Pons (tissue), 1 donor: ENCODE measurements at regions not wholly inside any gene's neighbourhood (a gene's known extent, or its start where the extent isn't known, plus 50 kb on each side); places are given as distances from the start of the nearest gene placed in this dataset.
"Not testable (repeated sequence)": the region's sequence is repeated elsewhere in the genome, so short reads cannot be mapped to it uniquely, and the experiment has no call there.

Experiments
- DNase-seq: peaks from one replicate; pipeline ENCODE4 v3.0.0-alpha.2; 2016; ENCODE audit warnings: low spot score

DNA sequence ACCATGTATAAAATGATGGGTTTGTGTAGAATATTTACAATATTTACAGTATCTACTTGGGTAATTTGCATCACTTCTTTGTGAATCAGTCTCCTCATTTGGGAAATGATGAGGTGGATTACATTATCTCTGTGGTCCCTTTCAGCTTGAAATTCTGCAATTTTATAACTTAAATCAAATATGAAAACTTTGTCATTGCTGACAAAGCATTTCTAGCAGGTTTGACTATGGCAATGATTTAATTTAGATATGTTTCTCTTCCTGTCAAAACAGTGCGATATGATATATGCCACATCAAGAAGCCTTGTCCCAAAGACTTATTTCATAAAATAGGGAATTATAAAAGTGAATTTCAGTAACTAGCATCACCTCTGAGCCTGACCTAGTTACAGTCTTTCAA, 315.8 kb upstream of the MEIS2 start:
- DNase-seq: no peak

GRCh38 chr15:37425541-37425940, 325.2 kb upstream of the MEIS2 start:
- DNase-seq: no peak

- DNase-seq: not testable (repeated sequence)
Measured at GRCh38 chr15:37427393-37427792, 327.0 kb upstream of the MEIS2 start.

DNA sequence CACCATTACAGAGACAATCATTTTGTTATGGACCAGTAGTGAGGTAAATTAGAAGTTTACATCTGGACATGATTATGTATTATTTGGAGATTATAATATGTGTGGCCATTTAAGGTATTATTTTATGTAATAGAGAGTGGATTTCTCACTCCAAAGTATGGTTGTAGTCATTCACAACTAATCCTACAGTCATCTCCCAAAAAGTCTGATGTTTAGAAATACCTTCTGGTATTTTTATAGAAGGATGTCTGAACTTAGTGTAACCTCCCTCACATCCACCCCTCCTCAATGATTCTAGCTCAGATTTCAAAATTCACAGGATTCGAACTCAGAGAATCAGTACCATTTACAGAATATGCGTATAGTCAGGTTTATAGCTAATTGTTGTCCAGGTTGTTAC, 346.6 kb upstream of the MEIS2 start:
- DNase-seq: no peak

DNA sequence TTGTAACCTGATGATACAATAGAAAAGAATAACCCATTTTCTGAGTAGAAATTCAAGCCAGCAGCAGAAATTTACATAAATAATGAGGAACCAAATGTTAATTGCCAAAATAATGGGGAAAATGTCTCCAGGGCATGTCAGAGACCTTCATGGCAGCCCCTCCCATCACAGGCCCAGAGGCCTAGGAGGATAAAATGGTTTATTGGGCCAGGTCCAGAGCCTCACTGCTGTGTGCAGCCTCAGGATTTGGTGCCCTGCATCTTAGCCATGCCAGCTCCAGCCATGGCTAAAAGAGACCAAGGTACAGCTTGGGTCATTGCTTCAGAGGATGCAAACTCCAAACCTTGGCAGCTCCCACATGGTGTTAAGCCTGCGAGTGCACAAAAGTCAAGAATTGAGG, 352.1 kb upstream of the MEIS2 start:
- no peak for DNase-seq

DNA sequence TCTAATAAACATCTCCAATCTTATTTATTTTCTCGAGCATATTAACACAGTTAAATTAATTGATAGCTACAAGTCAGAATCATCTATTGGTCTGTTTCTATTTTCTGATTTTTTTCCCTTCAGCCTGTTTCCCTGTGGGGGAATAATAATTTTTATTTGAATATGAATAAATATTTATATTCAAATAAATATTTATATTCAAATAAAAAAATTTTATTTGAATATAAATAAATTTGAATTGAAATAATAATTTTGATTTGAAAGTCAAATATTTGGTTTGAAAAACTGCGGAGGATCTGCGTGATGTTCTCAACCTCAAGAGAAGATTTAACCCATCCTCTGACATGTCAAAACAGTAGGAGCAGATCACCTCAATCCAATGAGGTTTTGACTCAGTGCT, 380.1 kb upstream of the MEIS2 start:
- DNase-seq: no peak

GRCh38 chr15:37481126-37481525, 380.8 kb upstream of the MEIS2 start:
- no peak for DNase-seq

- DNase-seq: no peak
Measured at GRCh38 chr15:37483779-37484178, 383.4 kb upstream of the MEIS2 start.

DNA sequence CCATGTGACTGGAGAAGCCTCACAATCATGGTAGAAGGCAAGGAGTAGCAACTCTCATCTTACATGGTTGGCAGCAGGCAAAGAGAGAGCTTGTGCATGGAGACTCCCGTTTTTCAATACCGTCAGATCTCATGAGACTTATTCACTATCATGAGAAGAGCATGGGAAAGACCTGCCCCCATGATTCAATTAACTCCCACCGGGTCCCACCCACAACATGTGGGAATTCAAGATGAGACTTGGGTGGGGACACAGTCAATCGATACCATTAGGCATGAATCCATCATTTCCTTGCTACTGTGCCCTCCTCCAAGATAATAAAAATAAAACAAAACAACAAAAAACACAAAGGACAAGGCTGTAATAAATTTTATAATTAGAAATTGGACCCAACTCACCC, 384.7 kb upstream of the MEIS2 start:
- no peak for DNase-seq

DNA sequence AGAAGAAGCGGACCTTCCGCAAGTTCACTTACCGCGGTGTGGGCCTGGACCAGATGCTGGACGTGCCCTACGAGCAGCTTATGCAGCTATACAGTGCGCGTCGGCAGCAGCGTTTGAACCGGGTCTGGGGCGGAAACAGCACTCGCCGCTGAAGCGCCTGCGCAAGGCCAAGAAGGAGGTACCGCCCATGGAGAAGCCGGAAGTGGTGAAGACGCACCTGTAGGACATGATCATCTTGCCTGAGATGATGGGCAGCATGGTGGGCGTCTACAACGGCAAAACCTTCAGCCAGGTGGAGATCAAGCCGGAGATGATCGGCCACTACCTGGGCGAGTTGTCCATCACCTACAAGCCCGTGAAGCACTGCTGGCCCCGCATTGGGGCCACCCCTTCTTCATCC, 390.4 kb upstream of the MEIS2 start:
- DNase-seq: no peak

GRCh38 chr15:37516621-37517020, 416.3 kb upstream of the MEIS2 start:
- DNase-seq: no peak

- DNase-seq: no peak
Measured at GRCh38 chr15:37517191-37517895, 417.0 kb upstream of the MEIS2 start.

DNA sequence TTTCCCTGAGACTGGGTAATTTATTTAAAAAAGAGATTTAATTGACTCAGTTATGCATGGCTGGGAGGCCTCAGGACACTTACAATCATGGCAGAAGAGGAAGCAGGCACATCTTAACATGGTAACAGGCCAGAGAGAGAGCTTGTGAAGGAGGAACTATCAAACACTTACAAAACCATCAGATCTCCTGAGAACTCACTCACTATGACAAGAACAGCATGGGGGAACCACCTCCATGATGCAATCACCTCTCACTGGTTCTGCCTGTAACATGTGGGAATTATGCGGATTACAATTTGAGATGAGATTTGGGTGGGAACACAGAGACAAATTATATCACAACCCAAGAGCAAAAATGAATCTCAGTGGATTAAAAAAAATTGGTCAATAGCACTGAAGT, 416.0 kb upstream of the TMCO5A start:
- no peak for DNase-seq

DNA sequence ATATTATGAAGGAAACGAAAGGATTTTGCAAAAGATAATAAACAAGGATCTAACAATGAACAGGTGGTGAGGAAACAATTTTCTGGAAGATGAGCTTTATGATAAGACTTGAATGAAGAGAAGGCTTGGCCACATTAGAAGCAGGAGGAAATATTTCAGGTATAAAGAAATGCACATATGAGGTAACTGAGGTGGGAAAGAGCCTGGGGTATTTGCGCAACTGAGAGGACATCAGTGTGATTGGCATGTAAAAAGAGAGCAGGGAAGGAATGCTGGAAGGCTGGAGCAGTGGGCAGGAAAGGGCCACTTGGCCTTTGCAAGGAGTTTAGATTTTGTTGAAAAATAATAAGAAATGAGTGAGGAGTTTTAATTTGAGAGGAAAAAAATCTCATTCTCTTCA, 414.4 kb upstream of the TMCO5A start:
- no peak for DNase-seq

GRCh38 chr15:37520882-37521281, 413.6 kb upstream of the TMCO5A start:
- no peak for DNase-seq

DNA sequence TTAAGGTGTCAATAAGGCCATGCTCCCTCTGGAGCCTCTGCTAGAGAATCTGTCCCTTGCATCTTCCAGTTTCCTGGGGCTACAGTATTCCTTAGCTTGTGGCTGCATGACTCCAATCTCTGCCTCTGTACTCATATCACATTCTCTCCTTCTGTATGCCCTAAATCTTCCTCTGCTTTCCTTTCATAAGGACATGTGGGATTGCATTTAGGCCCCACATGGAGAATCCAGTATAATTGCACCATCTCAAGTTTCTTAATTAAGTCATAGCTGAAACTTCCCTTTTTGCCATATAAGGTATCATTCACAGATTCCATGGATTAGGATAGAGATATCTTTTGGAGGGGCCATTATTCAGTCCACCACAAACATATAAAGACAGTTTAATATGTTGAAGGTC, 409.8 kb upstream of the TMCO5A start:
- no peak for DNase-seq

GRCh38 chr15:37528432-37528831, 406.0 kb upstream of the TMCO5A start:
- no peak for DNase-seq

DNA sequence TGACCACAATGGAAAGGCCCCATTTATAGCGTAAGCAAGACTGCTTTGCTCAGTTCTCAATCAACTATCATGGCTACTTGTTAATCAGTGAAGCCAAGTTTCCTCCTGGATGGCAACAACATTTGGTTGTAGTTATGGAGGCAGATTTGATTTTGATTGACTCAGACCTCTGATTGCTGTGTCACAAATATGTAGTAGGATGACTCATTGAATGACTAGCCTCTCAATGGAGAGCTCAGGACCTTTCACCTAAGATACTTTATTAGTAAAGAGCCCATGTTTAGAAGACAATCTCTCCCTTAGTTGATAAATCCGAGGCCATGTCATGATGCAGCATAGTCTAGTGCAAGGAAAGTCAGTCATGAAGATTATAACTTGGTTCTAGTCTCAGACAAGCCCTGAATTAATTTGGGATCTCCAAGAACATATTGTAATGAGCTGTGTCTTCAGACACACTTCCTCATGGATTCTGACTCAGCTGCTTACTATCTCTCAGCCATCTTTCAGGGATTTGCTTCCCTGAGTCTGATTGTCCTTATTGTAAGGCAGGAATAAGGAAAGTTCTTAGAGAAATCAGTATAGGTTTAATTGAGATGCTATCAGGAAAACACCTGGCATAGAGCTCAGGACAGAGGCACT, 397.4 kb upstream of the TMCO5A start:
- no peak for DNase-seq

GRCh38 chr15:37537802-37538201, 396.6 kb upstream of the TMCO5A start:
- no peak for DNase-seq

DNA sequence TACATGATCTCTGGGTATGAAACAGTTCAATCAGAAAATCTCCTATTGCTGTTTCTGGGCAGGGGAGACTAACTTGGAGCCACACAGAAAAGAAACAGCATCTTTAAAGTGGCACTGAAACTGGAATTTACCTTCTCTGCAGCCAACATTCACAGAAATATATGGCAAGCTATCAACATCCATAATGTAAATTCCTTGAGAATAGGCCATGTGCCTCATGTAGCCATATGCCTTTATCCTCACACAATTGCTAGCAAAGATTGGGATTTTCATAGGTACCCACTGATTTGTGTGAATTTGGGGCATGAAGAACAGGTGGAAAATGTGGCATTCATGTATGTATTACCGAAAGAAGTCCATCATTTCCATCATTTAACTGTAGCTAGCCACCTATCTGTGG, 386.3 kb upstream of the TMCO5A start:
- no peak for DNase-seq

- no peak for DNase-seq
Measured at GRCh38 chr15:37550360-37551024, 383.9 kb upstream of the TMCO5A start.

GRCh38 chr15:37572401-37572800, 362.0 kb upstream of the TMCO5A start:
- no peak for DNase-seq

- DNase-seq: no peak
Measured at GRCh38 chr15:37574985-37575384, 359.5 kb upstream of the TMCO5A start.

- DNase-seq: no peak
Measured at GRCh38 chr15:37576952-37577351, 357.5 kb upstream of the TMCO5A start.
